Mesothelial cell of epicardium (in vitro differentiated cells): ENCODE measurements at regions not wholly inside any gene's neighbourhood (a gene's known extent, or its start where the extent isn't known, plus 50 kb on each side); places are given as distances from the start of the nearest gene placed in this dataset.

Experiments
- DNase-seq, 2 experiments: peaks; one replicate each; pipeline ENCODE4 v3.0.0; 2021; ENCODE audit warnings: low spot score in 2 of 2; ENCODE audit not compliant: unreplicated experiment in 2 of 2
- H3K27ac Mint-ChIP-seq: 2 replicates; pipeline ENCODE4 v1.8.0; 2021; ENCODE audit warnings: mixed read lengths
- H3K27me3 Mint-ChIP-seq: 2 replicates; pipeline ENCODE4 v1.8.0; 2021; ENCODE audit warnings: low read depth, mixed read lengths
- H3K36me3 Mint-ChIP-seq: 2 replicates; pipeline ENCODE4 v1.8.0; 2021; ENCODE audit warnings: mixed read lengths
- H3K4me1 Mint-ChIP-seq: 2 replicates; pipeline ENCODE4 v1.8.0; 2021; ENCODE audit warnings: mixed read lengths
- H3K4me3 Mint-ChIP-seq: 2 replicates; pipeline ENCODE4 v1.8.0; 2021; ENCODE audit warnings: mild to moderate bottlenecking, moderate library complexity, mixed read lengths
- H3K9me3 Mint-ChIP-seq: 2 replicates; pipeline ENCODE4 v1.8.0; 2021; ENCODE audit warnings: mixed read lengths
- CTCF ChIP-seq: fragments of 200-600 bp; sonication (generic); IDR thresholded peaks from one replicate; pipeline ENCODE4 v1.5.0; 2021; ENCODE audit warnings: antibody characterized with exemption; ENCODE audit not compliant: unreplicated experiment

- Mint-ChIP-seq H3K27ac (no peak overlapping the region), H3K4me1 (no peaks in the 10 kb centered on the region), H3K27me3 (no peaks in the 10 kb centered on the region), H3K36me3 (no peaks in the 10 kb centered on the region), H3K9me3 (peaks cover 32% of the 10 kb centered on the region), H3K4me3 (no peak overlapping the region)
- DNase-seq: no peak
- TF ChIP-seq CTCF: no peak
Measured at GRCh38 chr6:141437011-141437410, 695.7 kb upstream of the GJE1 start.

GRCh38 chr6:141426400-141426980, 706.2 kb upstream of the GJE1 start:
- Mint-ChIP-seq H3K36me3 (no peaks in the 10 kb centered on the region), H3K4me3 (no peak overlapping the region), H3K9me3 (peaks cover 29% of the 10 kb centered on the region), H3K27me3 (no peaks in the 10 kb centered on the region), H3K27ac (no peak overlapping the region), H3K4me1 (no peaks in the 10 kb centered on the region)
- DNase-seq: no peak
- no peak for TF ChIP-seq CTCF

- Mint-ChIP-seq H3K27ac (no peak overlapping the region), H3K27me3 (no peaks in the 10 kb centered on the region), H3K4me1 (no peaks in the 10 kb centered on the region), H3K36me3 (no peaks in the 10 kb centered on the region), H3K9me3 (peaks cover 15% of the 10 kb centered on the region), H3K4me3 (no peak overlapping the region)
- TF ChIP-seq CTCF: no peak
- DNase-seq: no peak
Measured at GRCh38 chr6:141421378-141421777, 711.3 kb upstream of the GJE1 start.

- TF ChIP-seq CTCF: no peak
Measured at GRCh38 chr6:141418076-141418475, 714.6 kb upstream of the GJE1 start.

GRCh38 chr6:141415896-141416295, 716.8 kb upstream of the GJE1 start:
- Mint-ChIP-seq H3K27me3 (no peaks in the 10 kb centered on the region), H3K4me3 (no peak overlapping the region), H3K4me1 (no peaks in the 10 kb centered on the region), H3K27ac (no peak overlapping the region), H3K36me3 (no peaks in the 10 kb centered on the region), H3K9me3 (peaks cover 4% of the 10 kb centered on the region)
- no peak for DNase-seq
- TF ChIP-seq CTCF: no peak

More at GRCh38 chr6:141418076-141418475, 714.6 kb upstream of the GJE1 start:
- Mint-ChIP-seq H3K9me3 (no peaks in the 10 kb centered on the region), H3K27me3 (no peaks in the 10 kb centered on the region), H3K36me3 (no peaks in the 10 kb centered on the region), H3K4me3 (no peak overlapping the region), H3K27ac (no peak overlapping the region), H3K4me1 (no peaks in the 10 kb centered on the region)
- no peak for DNase-seq

GRCh38 chr6:141413196-141413595, 719.5 kb upstream of the GJE1 start:
- H3K4me1 Mint-ChIP-seq: no peaks in the 10 kb centered on the region
- H3K27ac Mint-ChIP-seq: no peak overlapping the region
- no peak for TF ChIP-seq CTCF
- H3K27me3 Mint-ChIP-seq: no peaks in the 10 kb centered on the region
- H3K36me3 Mint-ChIP-seq: peaks cover 6% of the 10 kb centered on the region
- peaks cover 25% of the 10 kb centered on the region for H3K9me3 Mint-ChIP-seq
- DNase-seq: no peak
- no peak overlapping the region for H3K4me3 Mint-ChIP-seq
